Sigmoid colon (tissue), 4 donors: ENCODE measurements at regions not wholly inside any gene's neighbourhood (a gene's known extent, or its start where the extent isn't known, plus 50 kb on each side); places are given as distances from the start of the nearest gene placed in this dataset.

Experiments
- CTCF ChIP-seq, 4 experiments: fragments of 450-650 bp in 3 of 4; fragments of 200-600 bp in 1 of 4; IDR thresholded peaks; one replicate each; pipeline ENCODE4 v1.5.1; 2016 to 2019; ENCODE audit warnings: antibody characterized with exemption in 4 of 4, mild to moderate bottlenecking in 3 of 4, moderate library complexity in 2 of 4
- EP300 ChIP-seq, 4 donors: sonication (generic); formaldehyde crosslinking; IDR thresholded peaks; one replicate each; pipeline ENCODE4 v1.6.1; 2017; ENCODE audit warnings: antibody characterized with exemption in 4 of 4
- POLR2A ChIP-seq, 2 donors: fragments of 450-650 bp; IDR thresholded peaks; one replicate each; pipeline ENCODE4 v1.6.1; 2016; ENCODE audit warnings: antibody characterized with exemption in 2 of 2, mild to moderate bottlenecking in 2 of 2, moderate library complexity in 2 of 2
- POLR2AphosphoS5 ChIP-seq, 4 donors: sonication (generic); formaldehyde crosslinking; IDR thresholded peaks; one replicate each; pipeline ENCODE4 v1.6.1; 2017; ENCODE audit warnings: antibody characterized with exemption in 4 of 4

GRCh38 chr14:98189062-98189461 lies 1082.9 kb downstream of the BCL11B start:
- TF ChIP-seq CTCF (IDR thresholded peaks at IDR 0.05) (no peak), EP300 (IDR thresholded peaks at IDR 0.05) (no peak), POLR2A (IDR thresholded peaks at IDR 0.05) (no peak), POLR2AphosphoS5 (IDR thresholded peaks at IDR 0.05) (no peak)
